ENCODE measurements at regions not wholly inside any gene's neighbourhood (a gene's known extent, or its start where the extent isn't known, plus 50 kb on each side); places are given as distances from the start of the nearest gene placed in this dataset.

DNA sequence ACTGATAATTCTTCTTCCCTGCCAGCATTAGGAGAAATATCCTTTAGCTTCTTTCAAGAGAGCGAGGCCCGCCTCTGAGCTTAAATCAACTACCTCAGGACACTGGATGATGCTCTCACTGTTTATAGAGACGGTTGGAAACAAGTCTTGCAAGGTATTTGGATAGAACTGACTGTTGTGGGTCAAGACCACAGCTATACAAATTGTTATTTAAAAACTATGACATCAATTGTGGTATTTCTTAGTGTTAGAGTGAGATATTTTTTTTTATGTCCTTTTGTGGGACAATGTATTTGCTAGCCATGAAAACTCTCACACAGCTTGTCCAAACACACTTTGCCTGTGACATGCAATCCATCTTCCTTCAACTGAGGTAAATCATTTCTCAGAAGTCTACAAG is 136.3 kb upstream of the PHACTR1 start:
- H3K4me2 ChIP-seq (ENCODE audit: low read length), result no peak overlapping the region
- no peaks in the 10 kb centered on the region for H3K9me3 ChIP-seq (replicated peaks; ENCODE audit: low read length)
- no peaks in the 10 kb centered on the region for H3K36me3 ChIP-seq (ENCODE audit: insufficient read depth, low read length)
- H3K9ac ChIP-seq (ENCODE audit: low read depth, low read length), result no peak overlapping the region
- H3K27me3 ChIP-seq (ENCODE audit: control insufficient read depth, insufficient read depth, low read length), result no peaks in the 10 kb centered on the region
- no peak overlapping the region for H3K4me3 ChIP-seq (ENCODE audit: low read length)
- H3K4me1 ChIP-seq (ENCODE audit: control insufficient read depth, insufficient read depth, low read length), result peaks cover 23% of the 10 kb centered on the region

DNA sequence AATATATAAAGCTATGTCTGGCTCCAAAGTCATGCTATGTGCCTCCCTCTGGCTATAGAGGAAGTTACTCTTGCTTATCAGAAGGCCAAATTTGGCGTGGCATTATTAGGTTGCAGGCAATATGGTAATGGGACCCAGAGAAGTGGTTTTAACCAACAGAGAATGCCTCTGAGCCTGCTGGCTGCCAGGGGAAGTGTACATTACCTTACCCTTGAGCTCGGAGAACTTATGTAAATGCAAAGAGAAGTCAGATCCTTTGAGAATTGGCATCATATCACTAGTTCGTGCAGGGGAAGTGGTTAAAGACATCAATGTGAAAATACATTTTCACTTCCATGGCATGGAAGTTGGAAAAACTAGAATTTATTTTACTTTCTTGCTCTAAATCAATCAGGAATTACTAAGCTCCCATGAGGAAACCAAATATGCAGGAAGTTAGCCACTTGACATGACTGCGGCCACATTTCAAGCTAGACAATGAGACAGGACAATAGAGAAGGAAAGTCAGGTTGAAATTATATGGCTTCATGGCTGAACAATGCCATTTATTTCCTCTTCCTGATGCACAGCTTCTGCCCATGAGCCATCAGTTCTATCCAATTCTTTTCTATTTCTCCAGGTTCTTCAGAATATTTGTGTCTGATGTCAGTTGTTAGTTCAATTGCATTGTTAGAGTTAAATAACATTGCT is 134.0 kb upstream of the PHACTR1 start:
- no peaks in the 10 kb centered on the region for H3K36me3 ChIP-seq (ENCODE audit: insufficient read depth, low read length)
- no peaks in the 10 kb centered on the region for H3K27me3 ChIP-seq (ENCODE audit: control insufficient read depth, insufficient read depth, low read length)
- H3K9ac ChIP-seq (ENCODE audit: low read depth, low read length), result no peak overlapping the region
- H3K4me2 ChIP-seq (ENCODE audit: low read length), result no peak overlapping the region
- H3K4me1 ChIP-seq (ENCODE audit: control insufficient read depth, insufficient read depth, low read length), result peaks cover 5% of the 10 kb centered on the region
- no peaks in the 10 kb centered on the region for H3K9me3 ChIP-seq (replicated peaks; ENCODE audit: low read length)
- H3K4me3 ChIP-seq (ENCODE audit: low read length), result no peak overlapping the region

DNA sequence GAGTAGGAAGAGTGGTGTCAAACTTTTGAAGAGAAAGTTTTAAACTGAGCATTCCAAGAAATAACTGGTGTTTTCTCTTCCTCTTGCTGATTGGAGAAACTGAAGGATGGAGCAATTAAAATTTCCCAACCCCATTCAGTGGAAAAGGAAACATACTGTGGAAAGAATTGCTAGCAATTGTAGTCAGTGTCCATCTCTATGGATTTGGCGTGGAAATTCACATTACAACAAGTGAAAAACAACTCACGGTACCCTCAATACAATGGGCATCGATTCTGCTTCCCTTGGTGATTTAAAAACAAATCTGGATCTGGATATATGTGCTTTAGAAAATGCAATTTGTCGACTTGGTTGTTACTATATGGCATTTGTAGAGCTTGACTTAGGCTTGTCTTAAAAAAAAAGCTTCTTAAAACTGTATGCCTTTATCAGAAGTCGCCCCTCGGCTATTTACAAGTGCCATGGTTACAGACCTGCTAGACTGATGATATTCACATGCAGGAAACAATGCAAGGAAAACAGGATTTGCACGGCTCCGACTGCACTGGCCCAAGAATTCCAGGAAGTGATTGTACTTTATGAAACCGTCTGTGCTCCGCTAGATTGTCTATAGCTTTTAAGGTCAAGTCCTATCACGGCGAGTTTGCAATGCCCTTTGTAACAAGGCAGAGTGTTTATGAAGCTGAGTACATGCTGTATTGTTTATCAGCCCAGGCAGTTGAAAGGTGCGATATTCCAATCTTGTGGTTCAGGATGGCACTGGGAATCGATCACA is 131.7 kb upstream of the PHACTR1 start:
- Histone ChIP-seq H3K27me3 (ENCODE audit: control insufficient read depth, insufficient read depth, low read length) (no peaks in the 10 kb centered on the region), H3K9me3 (replicated peaks; ENCODE audit: low read length) (no peaks in the 10 kb centered on the region), H3K4me3 (ENCODE audit: low read length) (no peak overlapping the region), H3K4me1 (ENCODE audit: control insufficient read depth, insufficient read depth, low read length) (no peaks in the 10 kb centered on the region), H3K4me2 (ENCODE audit: low read length) (no peak overlapping the region), H3K9ac (ENCODE audit: low read depth, low read length) (no peak overlapping the region), H3K36me3 (ENCODE audit: insufficient read depth, low read length) (no peaks in the 10 kb centered on the region)

DNA sequence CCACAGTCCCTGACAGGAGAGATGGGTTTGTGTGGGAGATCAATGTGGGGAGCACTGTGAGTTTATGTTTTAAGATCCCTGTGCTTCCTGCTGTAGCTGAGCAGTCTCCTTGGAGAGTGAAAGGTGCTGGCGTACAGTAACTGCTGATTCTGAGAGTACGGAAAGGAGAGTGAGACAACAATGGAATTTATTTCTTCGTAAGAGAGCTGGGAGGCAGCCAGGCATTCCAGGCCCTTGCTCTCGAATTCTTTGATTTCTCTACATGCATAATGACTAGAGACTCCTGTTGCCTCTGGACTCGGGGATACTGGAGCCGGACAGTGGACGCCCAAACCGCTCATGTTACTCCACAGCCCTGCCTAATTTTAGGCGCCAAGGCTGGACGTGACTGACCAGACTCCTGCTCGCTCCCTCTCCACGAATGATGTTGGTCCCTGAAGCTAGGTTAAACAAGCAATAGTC is 131.0 kb upstream of the PHACTR1 start:
- Histone ChIP-seq H3K9ac (ENCODE audit: low read depth, low read length) (no peak overlapping the region), H3K4me1 (ENCODE audit: control insufficient read depth, insufficient read depth, low read length) (no peaks in the 10 kb centered on the region), H3K27me3 (ENCODE audit: control insufficient read depth, insufficient read depth, low read length) (no peaks in the 10 kb centered on the region), H3K9me3 (replicated peaks; ENCODE audit: low read length) (no peaks in the 10 kb centered on the region), H3K4me3 (ENCODE audit: low read length) (no peak overlapping the region), H3K36me3 (ENCODE audit: insufficient read depth, low read length) (no peaks in the 10 kb centered on the region), H3K4me2 (ENCODE audit: low read length) (no peak overlapping the region)

DNA sequence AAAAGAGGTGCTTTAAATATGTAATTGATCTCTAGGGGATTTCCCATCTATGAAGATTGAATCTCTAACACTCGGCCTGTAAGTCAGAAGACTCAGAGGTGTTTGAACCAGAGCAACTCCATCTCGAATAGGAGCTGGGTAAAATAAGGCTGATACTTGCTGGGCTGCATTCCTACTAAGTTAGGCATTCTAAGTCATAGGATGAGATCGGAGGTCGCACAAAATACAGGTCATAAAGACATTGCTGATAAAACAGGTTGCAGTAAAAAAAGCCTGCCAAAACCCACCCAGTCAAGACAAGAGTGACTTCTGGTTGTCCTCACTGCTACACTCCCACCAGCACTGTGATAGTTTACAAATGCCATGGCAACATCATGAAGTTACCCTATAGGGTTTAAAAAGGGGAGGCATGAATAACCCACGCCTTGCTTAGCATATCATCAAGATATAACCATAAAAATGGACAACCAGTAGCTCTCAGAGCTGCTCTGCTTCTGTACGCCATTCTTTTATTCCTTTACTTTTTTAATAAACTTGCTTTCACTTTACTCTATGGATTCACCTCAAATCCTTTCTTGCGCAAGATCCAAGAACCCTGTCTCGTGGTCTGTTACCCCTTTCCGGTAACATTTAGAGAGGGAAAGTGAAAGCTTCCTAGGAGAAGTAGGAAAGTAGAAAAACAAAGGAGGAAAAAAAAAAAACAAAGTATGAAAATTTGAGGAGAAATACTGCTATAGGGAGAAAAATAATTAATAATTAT is 129.7 kb upstream of the PHACTR1 start:
- Histone ChIP-seq H3K4me3 (ENCODE audit: low read length) (no peak overlapping the region), H3K9me3 (replicated peaks; ENCODE audit: low read length) (no peaks in the 10 kb centered on the region), H3K36me3 (ENCODE audit: insufficient read depth, low read length) (no peaks in the 10 kb centered on the region), H3K4me1 (ENCODE audit: control insufficient read depth, insufficient read depth, low read length) (no peaks in the 10 kb centered on the region), H3K4me2 (ENCODE audit: low read length) (no peak overlapping the region), H3K9ac (ENCODE audit: low read depth, low read length) (no peak overlapping the region), H3K27me3 (ENCODE audit: control insufficient read depth, insufficient read depth, low read length) (no peaks in the 10 kb centered on the region)

DNA sequence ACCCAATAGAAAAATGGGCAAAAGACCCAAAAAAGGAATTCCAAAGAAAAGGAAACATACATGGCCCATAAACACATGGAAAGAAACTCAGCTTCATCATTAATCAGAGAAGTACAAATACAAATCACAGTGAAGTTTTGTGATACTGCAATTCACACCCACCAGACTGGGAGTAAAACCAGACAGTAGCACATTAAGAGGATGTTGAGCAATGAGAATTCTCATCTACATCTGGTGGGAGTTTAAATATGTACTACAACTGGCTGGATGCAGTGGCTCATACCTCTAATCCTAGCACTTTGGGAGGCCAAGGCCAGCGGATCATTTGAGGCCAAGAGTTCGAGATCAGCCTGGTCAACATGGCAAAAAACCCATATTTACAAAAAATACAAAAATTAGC is 125.7 kb upstream of the PHACTR1 start:
- Histone ChIP-seq H3K4me1 (ENCODE audit: control insufficient read depth, insufficient read depth, low read length) (peaks cover 7% of the 10 kb centered on the region), H3K36me3 (ENCODE audit: insufficient read depth, low read length) (no peaks in the 10 kb centered on the region), H3K27me3 (ENCODE audit: control insufficient read depth, insufficient read depth, low read length) (no peaks in the 10 kb centered on the region), H3K9me3 (replicated peaks; ENCODE audit: low read length) (no peaks in the 10 kb centered on the region), H3K4me2 (ENCODE audit: low read length) (no peak overlapping the region), H3K4me3 (ENCODE audit: low read length) (no peak overlapping the region), H3K9ac (ENCODE audit: low read depth, low read length) (no peak overlapping the region)

DNA sequence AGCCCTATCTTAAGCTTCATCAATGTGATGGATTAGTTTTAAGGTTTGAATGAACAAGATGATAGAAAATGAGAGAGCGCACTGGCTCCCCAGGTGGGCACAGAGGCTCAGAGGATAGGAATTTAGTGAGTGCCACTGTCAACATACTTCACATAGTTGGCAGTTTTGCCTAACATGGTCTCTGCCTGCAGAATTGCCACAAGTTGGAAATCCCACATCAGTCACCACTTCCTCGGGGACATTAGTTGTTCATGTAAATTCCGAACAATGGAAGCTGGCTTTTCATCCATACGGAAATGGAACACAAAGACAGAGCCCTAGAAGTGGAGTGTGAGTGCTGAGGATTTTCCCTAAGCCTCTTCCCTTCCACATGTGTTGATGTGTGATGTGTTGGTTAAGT is 123.9 kb upstream of the PHACTR1 start:
- H3K27me3 ChIP-seq (ENCODE audit: control insufficient read depth, insufficient read depth, low read length), result no peaks in the 10 kb centered on the region
- H3K36me3 ChIP-seq (ENCODE audit: insufficient read depth, low read length), result no peaks in the 10 kb centered on the region
- H3K9ac ChIP-seq (ENCODE audit: low read depth, low read length), result no peak overlapping the region
- no peak overlapping the region for H3K4me3 ChIP-seq (ENCODE audit: low read length)
- no peak overlapping the region for H3K4me2 ChIP-seq (ENCODE audit: low read length)
- no peaks in the 10 kb centered on the region for H3K9me3 ChIP-seq (replicated peaks; ENCODE audit: low read length)
- H3K4me1 ChIP-seq (ENCODE audit: control insufficient read depth, insufficient read depth, low read length), result peaks cover 7% of the 10 kb centered on the region

DNA sequence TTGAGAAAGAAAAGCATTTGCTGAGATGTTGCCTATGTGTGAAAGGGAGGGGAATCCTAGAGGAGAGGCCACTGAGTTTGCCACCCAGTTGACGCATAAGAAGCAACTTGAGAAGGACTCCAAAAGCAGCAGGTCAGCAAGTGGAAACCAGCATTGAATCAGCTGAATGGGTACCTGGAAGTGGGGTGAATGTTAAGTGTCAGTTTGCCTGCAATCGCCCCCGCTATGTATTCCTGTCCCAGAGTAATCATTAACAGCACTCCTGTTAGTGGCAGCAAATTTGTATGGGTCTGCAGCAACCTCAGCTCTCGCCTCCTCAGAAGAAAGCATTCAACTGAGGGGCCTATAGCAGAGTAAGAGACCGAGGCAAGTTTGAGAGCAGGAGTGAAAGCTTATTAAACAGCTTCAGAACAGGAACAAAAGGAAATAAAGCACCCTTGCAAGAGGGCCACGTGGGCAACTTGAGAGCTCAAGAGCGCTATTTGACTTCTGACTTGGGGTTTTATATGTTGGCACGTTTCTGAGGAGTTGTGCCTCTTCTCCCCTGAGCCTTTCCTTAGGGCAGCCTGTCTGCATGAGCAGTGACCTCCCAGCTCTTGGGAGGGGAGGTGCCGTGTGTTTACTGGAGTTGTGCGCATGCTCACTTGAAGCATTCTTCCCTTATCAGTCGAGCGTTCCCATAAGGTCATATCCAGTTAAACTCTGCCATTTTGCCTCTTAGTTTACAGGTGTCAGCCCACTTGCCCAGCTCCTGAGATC is 122.6 kb upstream of the PHACTR1 start:
- Histone ChIP-seq H3K4me1 (ENCODE audit: control insufficient read depth, insufficient read depth, low read length) (peaks cover 7% of the 10 kb centered on the region), H3K4me2 (ENCODE audit: low read length) (no peak overlapping the region), H3K9ac (ENCODE audit: low read depth, low read length) (no peak overlapping the region), H3K27me3 (ENCODE audit: control insufficient read depth, insufficient read depth, low read length) (no peaks in the 10 kb centered on the region), H3K4me3 (ENCODE audit: low read length) (no peak overlapping the region), H3K9me3 (replicated peaks; ENCODE audit: low read length) (no peaks in the 10 kb centered on the region), H3K36me3 (ENCODE audit: insufficient read depth, low read length) (no peaks in the 10 kb centered on the region)

DNA sequence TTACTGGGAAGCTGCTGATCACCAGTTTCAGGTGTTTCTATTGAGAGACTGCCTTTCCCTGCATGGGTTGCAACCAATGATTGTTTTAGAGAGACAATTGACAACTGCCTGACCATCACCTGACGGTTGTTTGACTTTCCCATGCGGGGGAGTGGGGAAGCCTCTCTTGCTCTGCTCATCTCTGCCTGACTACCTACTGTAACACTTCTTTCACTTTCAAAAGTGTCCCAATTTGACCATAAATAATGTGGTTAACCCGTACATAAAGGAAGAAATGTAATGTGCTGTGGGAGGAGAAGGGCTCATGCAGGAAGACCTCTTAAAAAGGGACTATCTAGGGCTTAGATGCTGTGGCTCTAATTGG is 122.1 kb upstream of the PHACTR1 start:
- H3K27me3 ChIP-seq (ENCODE audit: control insufficient read depth, insufficient read depth, low read length), result no peaks in the 10 kb centered on the region
- peaks cover 7% of the 10 kb centered on the region for H3K4me1 ChIP-seq (ENCODE audit: control insufficient read depth, insufficient read depth, low read length)
- no peak overlapping the region for H3K4me3 ChIP-seq (ENCODE audit: low read length)
- H3K9ac ChIP-seq (ENCODE audit: low read depth, low read length), result no peak overlapping the region
- H3K36me3 ChIP-seq (ENCODE audit: insufficient read depth, low read length), result no peaks in the 10 kb centered on the region
- H3K4me2 ChIP-seq (ENCODE audit: low read length), result no peak overlapping the region
- no peaks in the 10 kb centered on the region for H3K9me3 ChIP-seq (replicated peaks; ENCODE audit: low read length)

DNA sequence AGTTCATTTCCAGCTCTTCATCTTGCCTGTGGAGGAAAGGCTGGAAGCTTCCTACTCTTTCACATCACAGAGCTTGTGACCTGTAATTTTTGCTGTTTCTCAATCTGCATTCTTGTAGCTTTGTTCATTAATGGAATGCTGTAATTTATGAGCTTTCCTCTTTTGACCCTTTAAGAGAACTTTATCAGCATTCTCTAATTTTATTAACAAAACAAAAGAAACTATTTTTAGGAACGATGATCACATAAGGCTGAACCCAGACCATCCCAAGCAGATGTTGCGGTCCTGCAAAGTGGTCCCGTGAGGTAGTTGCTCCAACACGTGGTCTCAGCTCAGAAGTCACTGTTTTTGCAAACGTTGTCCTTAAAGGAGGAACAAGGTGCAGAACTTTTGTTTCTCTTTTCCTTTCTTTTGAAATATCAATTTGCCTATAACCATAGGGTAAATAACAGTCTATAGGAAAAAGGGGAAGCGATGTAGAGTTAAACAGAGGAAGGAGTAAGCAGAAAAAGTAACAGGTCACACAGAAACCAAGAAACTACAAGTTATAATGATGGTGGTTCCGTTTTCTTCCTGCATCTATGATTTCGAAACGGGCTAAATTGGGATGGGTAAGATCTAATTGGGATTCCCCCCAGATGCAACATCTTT is 121.3 kb upstream of the PHACTR1 start:
- Histone ChIP-seq H3K9me3 (replicated peaks; ENCODE audit: low read length) (no peaks in the 10 kb centered on the region), H3K4me3 (ENCODE audit: low read length) (no peak overlapping the region), H3K9ac (ENCODE audit: low read depth, low read length) (no peak overlapping the region)

DNA sequence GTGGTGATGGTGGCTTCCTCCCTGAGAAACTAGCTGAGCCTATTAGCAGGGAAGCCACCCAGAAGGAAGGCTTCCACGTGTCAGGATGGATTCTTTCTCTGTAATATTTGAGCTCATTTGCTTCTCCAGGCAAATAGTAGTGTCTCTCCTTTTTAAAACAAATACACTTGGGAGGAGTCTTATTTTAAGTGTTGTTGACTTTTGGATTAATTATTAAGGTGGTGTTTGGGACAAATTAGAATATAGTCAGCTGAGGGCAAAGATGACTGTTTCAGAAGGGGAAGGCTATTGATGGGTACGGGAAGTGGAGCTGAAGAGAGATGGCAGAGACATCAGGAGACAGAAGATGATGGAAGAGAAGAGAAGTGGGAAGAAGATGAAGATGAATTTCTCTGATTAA is 119.8 kb upstream of the PHACTR1 start:
- no peak overlapping the region for H3K9ac ChIP-seq (ENCODE audit: low read depth, low read length)
- no peaks in the 10 kb centered on the region for H3K36me3 ChIP-seq (ENCODE audit: insufficient read depth, low read length)
- peaks cover 7% of the 10 kb centered on the region for H3K4me1 ChIP-seq (ENCODE audit: control insufficient read depth, insufficient read depth, low read length)
- H3K4me2 ChIP-seq (ENCODE audit: low read length), result no peak overlapping the region
- H3K27me3 ChIP-seq (ENCODE audit: control insufficient read depth, insufficient read depth, low read length), result no peaks in the 10 kb centered on the region
- no peaks in the 10 kb centered on the region for H3K9me3 ChIP-seq (replicated peaks; ENCODE audit: low read length)
- H3K4me3 ChIP-seq (ENCODE audit: low read length), result no peak overlapping the region

More for the DNA sequence above, 121.3 kb upstream of the PHACTR1 start:
- Histone ChIP-seq H3K4me2 (ENCODE audit: low read length) (no peak overlapping the region), H3K36me3 (ENCODE audit: insufficient read depth, low read length) (no peaks in the 10 kb centered on the region), H3K4me1 (ENCODE audit: control insufficient read depth, insufficient read depth, low read length) (peaks cover 7% of the 10 kb centered on the region), H3K27me3 (ENCODE audit: control insufficient read depth, insufficient read depth, low read length) (no peaks in the 10 kb centered on the region)
